ENCODE measurements at regions not wholly inside any gene's neighbourhood (a gene's known extent, or its start where the extent isn't known, plus 50 kb on each side); places are given as distances from the start of the nearest gene placed in this dataset.
"Not testable (repeated sequence)": the region's sequence is repeated elsewhere in the genome, so short reads cannot be mapped to it uniquely, and the experiment has no call there.

DNA sequence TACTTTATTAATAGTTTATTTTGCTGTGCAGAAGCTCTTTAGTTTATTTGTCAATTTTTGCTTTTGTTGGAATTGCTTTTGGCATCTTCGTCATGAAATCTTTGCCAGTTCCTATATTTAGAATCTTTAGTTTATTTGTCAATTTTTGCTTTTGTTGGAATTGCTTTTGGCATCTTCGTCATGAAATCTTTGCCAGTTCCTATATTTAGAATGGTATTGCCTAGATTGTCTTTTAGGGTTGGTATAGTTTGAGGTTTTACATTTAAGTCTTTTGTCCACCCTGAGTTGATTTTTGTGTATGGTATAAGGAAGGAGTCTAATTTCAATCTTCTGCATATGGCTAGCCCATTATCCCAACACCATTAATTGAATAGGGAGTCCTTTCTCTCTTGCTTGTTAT is 93.9 kb upstream of the TCF21 start:
- TF ChIP-seq JUND (IDR thresholded peaks at IDR 0.05); GABPA (IDR thresholded peaks at IDR 0.05 in 1 of 2, conservative IDR thresholded peaks at IDR 0.05 in 1 of 2); TAF1 (conservative IDR thresholded peaks at IDR 0.05): not testable (repeated sequence)
- TF ChIP-seq, protein P1, sequence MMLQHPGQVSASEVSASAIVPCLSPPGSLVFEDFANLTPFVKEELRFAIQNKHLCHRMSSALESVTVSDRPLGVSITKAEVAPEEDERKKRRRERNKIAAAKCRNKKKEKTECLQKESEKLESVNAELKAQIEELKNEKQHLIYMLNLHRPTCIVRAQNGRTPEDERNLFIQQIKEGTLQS (IDR thresholded peaks at IDR 0.05), result not testable (repeated sequence)
- TF ChIP-seq, protein P2, sequence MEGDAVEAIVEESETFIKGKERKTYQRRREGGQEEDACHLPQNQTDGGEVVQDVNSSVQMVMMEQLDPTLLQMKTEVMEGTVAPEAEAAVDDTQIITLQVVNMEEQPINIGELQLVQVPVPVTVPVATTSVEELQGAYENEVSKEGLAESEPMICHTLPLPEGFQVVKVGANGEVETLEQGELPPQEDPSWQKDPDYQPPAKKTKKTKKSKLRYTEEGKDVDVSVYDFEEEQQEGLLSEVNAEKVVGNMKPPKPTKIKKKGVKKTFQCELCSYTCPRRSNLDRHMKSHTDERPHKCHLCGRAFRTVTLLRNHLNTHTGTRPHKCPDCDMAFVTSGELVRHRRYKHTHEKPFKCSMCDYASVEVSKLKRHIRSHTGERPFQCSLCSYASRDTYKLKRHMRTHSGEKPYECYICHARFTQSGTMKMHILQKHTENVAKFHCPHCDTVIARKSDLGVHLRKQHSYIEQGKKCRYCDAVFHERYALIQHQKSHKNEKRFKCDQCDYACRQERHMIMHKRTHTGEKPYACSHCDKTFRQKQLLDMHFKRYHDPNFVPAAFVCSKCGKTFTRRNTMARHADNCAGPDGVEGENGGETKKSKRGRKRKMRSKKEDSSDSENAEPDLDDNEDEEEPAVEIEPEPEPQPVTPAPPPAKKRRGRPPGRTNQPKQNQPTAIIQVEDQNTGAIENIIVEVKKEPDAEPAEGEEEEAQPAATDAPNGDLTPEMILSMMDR (IDR thresholded peaks at IDR 0.05; ENCODE audit: low read depth, low read length, missing input control), result not testable (repeated sequence)
